ENCODE measurements at regions not wholly inside any gene's neighbourhood (a gene's known extent, or its start where the extent isn't known, plus 50 kb on each side); places are given as distances from the start of the nearest gene placed in this dataset.

- no peak for TF ChIP-seq CTCF (IDR thresholded peaks at IDR 0.05; ENCODE audit: poor library complexity, severe bottlenecking)
- TF ChIP-seq EP300 (conservative IDR thresholded peaks at IDR 0.05; ENCODE audit: poor library complexity, severe bottlenecking) = no peak
- no peak for TF ChIP-seq RAD21 (conservative IDR thresholded peaks at IDR 0.05)
- TF ChIP-seq POLR2AphosphoS5 (IDR thresholded peaks at IDR 0.05) = no peak
- TF ChIP-seq EZH2 (IDR thresholded peaks at IDR 0.05; ENCODE audit: borderline replicate concordance, insufficient read depth, low read length, poor library complexity, severe bottlenecking) = no peak
- no peak for TF ChIP-seq TAF1 (IDR thresholded peaks at IDR 0.05; ENCODE audit: low read depth)
- TF ChIP-seq MXI1 (conservative IDR thresholded peaks at IDR 0.05; ENCODE audit: poor library complexity, severe bottlenecking) = no peak
- TF ChIP-seq REST (IDR thresholded peaks at IDR 0.05; ENCODE audit: borderline replicate concordance) = no peak
- TF ChIP-seq SMC3 (conservative IDR thresholded peaks at IDR 0.05; ENCODE audit: poor library complexity) = no peak
Observed at GRCh38 chr10:129277084-129277483, 190.0 kb upstream of the MGMT start.
